AG10803 (cell line): ENCODE measurements at regions not wholly inside any gene's neighbourhood (a gene's known extent, or its start where the extent isn't known, plus 50 kb on each side); places are given as distances from the start of the nearest gene placed in this dataset.

Source experiments
- DNase-seq: peaks from one replicate; pipeline ENCODE4 v3.0.0; 2010; ENCODE audit warnings: low read depth
- H3K4me3 ChIP-seq: 2 replicates; pipeline ENCODE4 v1.5.1; 2011; ENCODE audit warnings: mild to moderate bottlenecking, low read length, control low read depth
- CTCF ChIP-seq: conservative IDR thresholded peaks from 2 replicates; pipeline ENCODE4 v1.5.1; 2011; ENCODE audit warnings: mild to moderate bottlenecking, low read length, control low read depth, inconsistent platforms

- no peak overlapping the region for H3K4me3 ChIP-seq
- DNase-seq: no peak
- no peak for TF ChIP-seq CTCF
Measured at GRCh38 chr7:131879424-131879823, 323.0 kb upstream of the PODXL start.

- no peak for DNase-seq
- no peak overlapping the region for H3K4me3 ChIP-seq
- TF ChIP-seq CTCF: no peak
Measured at GRCh38 chr7:131878777-131879176, 322.3 kb upstream of the PODXL start.

- no peak overlapping the region for H3K4me3 ChIP-seq
- no peak for DNase-seq
- no peak for TF ChIP-seq CTCF
Measured at GRCh38 chr7:131873581-131873980, 317.2 kb upstream of the PODXL start.

- no peak overlapping the region for H3K4me3 ChIP-seq
- TF ChIP-seq CTCF: no peak
- DNase-seq: no peak
Measured at GRCh38 chr7:131869986-131870385, 313.6 kb upstream of the PODXL start.

GRCh38 chr7:131869169-131869844 is 312.9 kb upstream of the PODXL start:
- no peak overlapping the region for H3K4me3 ChIP-seq
- TF ChIP-seq CTCF: no peak
- DNase-seq: no peak

- no peak for TF ChIP-seq CTCF
- no peak for DNase-seq
- no peak overlapping the region for H3K4me3 ChIP-seq
Measured at GRCh38 chr7:131867461-131867860, 311.0 kb upstream of the PODXL start.

GRCh38 chr7:131865911-131866310 is 309.5 kb upstream of the PODXL start:
- no peak overlapping the region for H3K4me3 ChIP-seq
- no peak for TF ChIP-seq CTCF
- no peak for DNase-seq
